ENCODE measurements at regions not wholly inside any gene's neighbourhood (a gene's known extent, or its start where the extent isn't known, plus 50 kb on each side); places are given as distances from the start of the nearest gene placed in this dataset.
A peak's percentile ranks its signal among the peaks of the same experiment; 100 is the strongest.

DNA sequence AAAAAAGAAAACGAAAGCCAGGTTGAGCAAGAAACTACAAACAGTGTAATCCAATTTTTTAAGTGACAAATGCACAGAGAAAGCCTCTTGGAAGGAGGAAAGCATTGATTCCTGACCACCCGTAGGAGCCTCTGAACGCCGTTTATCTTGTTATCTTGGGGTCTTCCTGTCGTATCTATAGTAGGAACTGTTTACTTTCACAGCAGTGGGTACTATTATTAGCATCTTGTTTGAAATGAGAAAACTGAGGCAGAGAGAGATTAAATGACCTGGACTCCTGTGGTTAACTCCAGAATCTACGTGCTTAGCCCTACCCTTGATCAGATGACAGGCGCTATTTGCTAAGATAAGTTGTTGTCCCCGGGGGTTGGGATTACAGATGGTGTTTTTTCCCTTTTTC lies 196.7 kb upstream of the FOXF1 start:
- Histone ChIP-seq H3K27ac (no peak overlapping the region), H3K36me3 (no peaks in the 10 kb centered on the region), H3K9me3 (replicated peaks) (no peaks in the 10 kb centered on the region), H3K4me1 (no peaks in the 10 kb centered on the region), H3K27me3 (no peaks in the 10 kb centered on the region), H3K4me3 (no peak overlapping the region)
- DNase-seq = no peak

DNA sequence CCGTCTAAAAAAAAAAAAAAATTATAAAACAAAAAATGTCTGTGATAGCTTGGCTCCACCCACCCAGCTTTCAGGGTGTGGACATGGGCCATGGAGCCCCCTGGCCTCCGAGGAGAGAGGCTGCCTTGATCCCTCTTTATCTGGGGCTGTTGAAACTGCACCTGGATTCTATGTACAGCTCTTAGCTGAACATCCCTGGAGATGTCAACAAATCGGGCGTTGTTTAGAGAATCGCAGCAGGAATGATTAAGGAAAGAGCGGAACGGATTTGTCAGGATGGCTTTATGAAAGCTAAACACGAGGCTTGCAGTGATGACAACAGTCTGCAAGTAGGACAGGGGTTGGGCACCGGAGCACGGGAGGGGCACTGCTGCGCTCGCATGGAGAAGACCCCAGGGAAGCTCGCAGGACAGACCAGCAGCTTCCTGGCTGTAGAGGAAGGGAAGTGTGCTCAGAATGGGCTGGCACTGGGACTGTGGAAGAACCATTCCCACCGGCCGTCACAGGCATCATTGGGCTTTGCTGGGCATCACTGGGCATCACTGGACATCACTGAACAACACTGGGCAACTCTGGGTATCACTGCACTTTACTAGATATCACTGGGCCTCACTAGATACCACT lies 195.8 kb upstream of the FOXF1 start:
- Histone ChIP-seq H3K27me3 (no peaks in the 10 kb centered on the region), H3K36me3 (no peaks in the 10 kb centered on the region), H3K9me3 (replicated peaks) (no peaks in the 10 kb centered on the region), H3K4me1 (no peaks in the 10 kb centered on the region), H3K27ac (no peak overlapping the region), H3K4me3 (no peak overlapping the region; the same call in 1 of the 2 replicates)
- peak; percentile 28 to 51 for DNase-seq

DNA sequence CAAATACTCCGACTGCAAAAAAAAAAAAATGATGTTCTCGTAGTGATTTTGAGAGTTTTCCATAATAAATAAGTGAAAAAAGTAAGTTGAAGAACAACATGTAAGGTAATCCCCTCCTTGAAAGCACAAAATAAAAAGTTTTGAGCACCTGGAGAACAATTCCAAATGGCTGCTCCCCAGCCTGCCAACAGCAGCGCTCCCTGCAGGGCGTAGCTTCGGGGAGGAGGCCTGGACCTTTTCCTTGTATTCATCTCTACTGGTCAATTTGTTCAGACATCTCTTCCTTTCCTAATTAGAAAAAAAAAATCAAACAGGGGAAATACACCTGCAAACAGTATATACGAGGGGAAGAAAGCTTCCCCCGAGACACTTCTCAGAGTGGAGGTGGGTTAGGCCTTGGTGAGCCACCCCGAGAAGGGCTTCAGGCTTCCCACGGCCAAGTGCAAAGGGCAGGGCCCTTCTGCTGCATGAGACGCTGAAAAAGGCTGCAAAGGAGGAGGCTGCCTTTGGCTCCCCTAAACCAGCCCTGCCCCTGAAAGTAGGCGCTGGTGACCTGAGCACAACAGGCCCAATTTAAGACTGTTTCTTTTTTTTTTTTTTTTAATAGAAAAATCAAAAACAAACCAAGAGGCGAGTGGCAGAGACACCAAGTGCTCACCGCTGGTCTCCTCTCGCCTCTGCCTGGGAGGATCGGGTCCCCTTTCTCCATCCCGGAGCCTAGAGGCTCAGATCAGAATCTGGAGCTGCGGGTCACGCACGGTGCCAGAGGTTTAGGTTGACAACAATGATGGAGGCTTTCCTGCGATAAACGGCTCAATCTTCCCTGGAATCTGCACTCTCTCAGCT lies 193.1 kb upstream of the FOXF1 start:
- no peaks in the 10 kb centered on the region for H3K27me3 ChIP-seq
- H3K9me3 ChIP-seq (replicated peaks) = no peaks in the 10 kb centered on the region
- H3K4me1 ChIP-seq = no peaks in the 10 kb centered on the region
- DNase-seq = no peak
- H3K4me3 ChIP-seq = no peak overlapping the region
- no peak overlapping the region for H3K27ac ChIP-seq
- H3K36me3 ChIP-seq = no peaks in the 10 kb centered on the region

DNA sequence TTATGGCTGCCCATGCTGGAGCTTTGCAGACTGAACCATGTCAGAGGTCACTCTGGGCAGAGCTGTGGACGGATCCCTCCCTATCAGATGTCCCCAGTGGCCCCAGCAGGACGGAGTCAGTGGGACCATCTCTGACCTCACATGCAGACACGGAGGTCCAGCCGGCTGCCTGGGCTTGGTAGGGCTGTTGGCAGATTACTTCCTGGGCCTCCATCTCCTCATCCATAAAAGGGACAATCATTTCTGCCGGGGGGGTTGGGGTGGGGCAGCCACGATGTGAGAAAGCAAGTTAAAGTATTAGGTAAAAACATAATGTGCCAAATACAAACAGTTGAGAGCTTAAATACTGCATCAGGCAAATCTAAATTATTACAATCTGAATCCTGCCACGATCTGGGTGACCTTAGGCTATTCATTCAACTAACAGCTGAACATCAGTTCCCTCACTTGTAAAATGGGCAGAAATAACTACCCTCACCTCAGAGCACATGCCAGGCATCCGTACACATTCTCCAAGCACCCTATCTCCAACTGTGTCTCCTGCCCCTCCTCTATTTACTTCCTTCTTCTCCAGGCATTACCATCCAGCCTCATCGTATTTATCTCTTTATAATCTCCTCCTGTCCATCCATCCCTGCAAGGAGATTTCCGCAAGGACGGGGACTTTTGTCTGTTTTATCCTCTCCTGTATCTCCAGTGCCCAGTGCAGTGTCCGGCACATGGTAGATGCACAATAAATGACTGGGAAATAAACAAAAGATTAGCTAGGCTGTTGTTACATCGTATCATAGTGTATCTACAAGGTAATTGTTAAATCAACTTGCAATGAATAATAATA lies 192.3 kb upstream of the FOXF1 start:
- no peaks in the 10 kb centered on the region for H3K4me1 ChIP-seq
- no peaks in the 10 kb centered on the region for H3K27me3 ChIP-seq
- H3K4me3 ChIP-seq = no peak overlapping the region
- no peaks in the 10 kb centered on the region for H3K9me3 ChIP-seq (replicated peaks)
- no peak for DNase-seq
- H3K36me3 ChIP-seq = no peaks in the 10 kb centered on the region
- no peak overlapping the region for H3K27ac ChIP-seq

DNA sequence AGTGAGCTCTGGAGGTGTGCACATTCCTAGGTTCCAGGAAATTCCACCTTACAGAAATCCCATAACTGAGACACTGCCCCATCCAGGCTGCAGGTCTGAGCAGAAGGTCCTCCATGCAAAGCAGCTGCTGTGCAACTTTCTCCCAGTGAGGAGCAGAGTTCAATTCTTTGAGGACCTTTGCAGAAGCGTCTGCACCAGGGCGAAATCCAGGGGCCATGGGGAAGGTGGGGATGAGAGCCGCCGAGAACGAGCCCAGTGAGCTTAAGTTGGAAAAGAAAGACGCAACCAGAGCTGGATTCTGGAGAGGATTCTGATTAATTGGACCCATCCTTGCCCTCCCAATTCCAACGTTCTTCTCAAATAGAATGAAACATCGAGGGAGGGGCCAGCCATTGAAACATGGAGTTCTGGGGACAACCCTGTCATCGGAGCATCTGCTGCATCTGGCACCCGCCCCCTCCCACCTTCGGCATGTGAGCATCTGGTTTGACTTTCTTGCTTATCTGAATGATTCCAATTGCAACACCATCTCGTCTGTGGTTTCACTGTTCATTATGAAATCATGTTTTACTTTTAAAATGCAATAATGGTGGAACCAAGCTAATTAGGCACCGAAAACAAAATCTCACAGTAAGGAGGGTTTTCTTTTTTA lies 190.6 kb upstream of the FOXF1 start:
- H3K27me3 ChIP-seq = no peaks in the 10 kb centered on the region

DNA sequence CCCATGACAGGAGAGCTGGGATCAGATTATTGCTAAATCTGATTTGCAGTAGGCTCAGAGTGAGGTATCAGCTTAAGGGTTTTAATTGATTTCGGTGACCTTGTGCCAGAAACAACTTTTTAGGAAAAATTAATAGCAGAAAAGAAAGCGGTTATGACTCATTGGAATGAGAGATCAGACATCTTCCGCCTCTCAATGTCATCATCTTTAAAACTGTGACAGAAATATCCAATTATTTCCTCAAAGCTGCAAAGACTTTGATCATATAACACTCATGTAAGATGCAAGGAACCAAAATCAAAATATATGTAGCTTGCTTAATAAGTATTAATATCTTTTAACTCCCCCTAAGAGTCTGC lies 190.1 kb upstream of the FOXF1 start:
- H3K4me1 ChIP-seq = no peaks in the 10 kb centered on the region
- H3K27ac ChIP-seq = no peak overlapping the region
- no peaks in the 10 kb centered on the region for H3K9me3 ChIP-seq (replicated peaks)
- no peak for DNase-seq
- H3K36me3 ChIP-seq = no peaks in the 10 kb centered on the region
- H3K4me3 ChIP-seq = no peak overlapping the region
- no peaks in the 10 kb centered on the region for H3K27me3 ChIP-seq

More for the DNA sequence above, 190.6 kb upstream of the FOXF1 start:
- H3K4me3 ChIP-seq = no peak overlapping the region
- no peaks in the 10 kb centered on the region for H3K4me1 ChIP-seq
- no peaks in the 10 kb centered on the region for H3K36me3 ChIP-seq
- no peak overlapping the region for H3K27ac ChIP-seq
- DNase-seq = no peak
- H3K9me3 ChIP-seq (replicated peaks) = no peaks in the 10 kb centered on the region

DNA sequence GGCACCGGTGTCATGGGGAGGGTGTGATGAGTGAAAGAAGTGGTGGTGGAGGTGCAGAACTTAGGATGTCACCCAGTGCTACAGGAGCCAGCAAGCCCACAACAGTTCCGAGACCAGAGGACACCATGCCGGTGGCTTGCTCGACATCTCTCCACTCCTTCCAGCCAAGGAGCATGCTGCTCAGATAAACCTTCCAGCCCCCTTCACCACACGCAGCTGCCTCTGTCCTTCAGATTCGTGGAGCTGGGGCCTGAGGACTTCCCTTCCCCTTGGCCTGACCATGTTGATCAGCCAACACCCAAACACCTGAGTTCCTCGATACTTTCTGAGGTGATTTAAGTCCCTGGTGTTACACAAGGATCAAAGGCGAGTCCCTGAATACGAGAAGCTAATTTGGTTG lies 188.8 kb upstream of the FOXF1 start:
- Histone ChIP-seq H3K4me3 (no peak overlapping the region), H3K36me3 (no peaks in the 10 kb centered on the region), H3K27me3 (no peaks in the 10 kb centered on the region), H3K27ac (no peak overlapping the region), H3K4me1 (no peaks in the 10 kb centered on the region), H3K9me3 (replicated peaks) (no peaks in the 10 kb centered on the region; the same call in 1 of the 2 replicates)
- DNase-seq = peak; percentile 52 to 67

DNA sequence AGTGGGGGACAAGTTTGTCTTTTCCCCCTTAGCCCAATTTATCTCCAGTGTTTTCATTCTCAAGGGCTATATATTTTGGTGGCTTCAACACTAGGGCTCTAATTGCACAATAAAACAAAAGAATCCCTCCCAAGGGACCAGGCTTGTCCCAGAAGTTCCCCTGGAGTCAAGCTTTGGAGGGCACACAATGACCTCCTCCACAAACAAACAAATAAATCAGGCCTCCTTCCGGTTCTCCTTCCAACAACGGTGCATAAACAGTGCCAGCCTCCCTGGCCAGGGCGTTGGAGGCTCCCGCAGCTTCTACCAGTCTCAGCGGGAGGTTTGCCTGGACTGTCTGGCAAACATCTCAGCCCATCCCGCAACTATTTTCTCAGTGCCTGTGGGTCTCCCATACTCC lies 188.0 kb upstream of the FOXF1 start:
- Histone ChIP-seq H3K27me3 (no peaks in the 10 kb centered on the region), H3K4me1 (no peaks in the 10 kb centered on the region), H3K27ac (no peak overlapping the region), H3K9me3 (replicated peaks) (no peaks in the 10 kb centered on the region; the same call in 1 of the 2 replicates), H3K36me3 (no peaks in the 10 kb centered on the region), H3K4me3 (no peak overlapping the region)
- no peak for DNase-seq

DNA sequence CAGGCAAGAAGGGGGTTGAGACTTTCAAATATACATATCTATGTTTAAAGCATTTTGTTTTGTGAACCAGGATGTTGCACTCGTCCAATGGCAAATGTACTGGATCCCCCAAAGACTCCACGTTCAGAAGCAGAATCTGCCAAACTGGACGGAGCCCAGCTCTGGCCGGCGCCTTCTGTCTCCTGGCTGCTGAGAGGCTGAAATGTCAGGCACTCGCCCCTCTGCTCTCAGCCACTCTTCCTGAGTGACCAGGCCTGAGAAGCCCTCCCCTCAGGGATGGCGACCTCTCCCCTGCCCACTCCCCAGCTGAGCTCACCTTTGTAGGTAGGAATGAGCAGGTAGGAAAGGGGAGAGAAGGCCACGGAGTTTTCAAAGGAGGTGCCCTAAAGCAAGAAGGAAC lies 187.5 kb upstream of the FOXF1 start:
- DNase-seq = no peak
- no peak overlapping the region for H3K4me3 ChIP-seq
- no peaks in the 10 kb centered on the region for H3K27me3 ChIP-seq
- H3K4me1 ChIP-seq = no peaks in the 10 kb centered on the region
- H3K36me3 ChIP-seq = no peaks in the 10 kb centered on the region
- no peaks in the 10 kb centered on the region; the same call in 1 of the 2 replicates for H3K9me3 ChIP-seq (replicated peaks)
- H3K27ac ChIP-seq = no peak overlapping the region

DNA sequence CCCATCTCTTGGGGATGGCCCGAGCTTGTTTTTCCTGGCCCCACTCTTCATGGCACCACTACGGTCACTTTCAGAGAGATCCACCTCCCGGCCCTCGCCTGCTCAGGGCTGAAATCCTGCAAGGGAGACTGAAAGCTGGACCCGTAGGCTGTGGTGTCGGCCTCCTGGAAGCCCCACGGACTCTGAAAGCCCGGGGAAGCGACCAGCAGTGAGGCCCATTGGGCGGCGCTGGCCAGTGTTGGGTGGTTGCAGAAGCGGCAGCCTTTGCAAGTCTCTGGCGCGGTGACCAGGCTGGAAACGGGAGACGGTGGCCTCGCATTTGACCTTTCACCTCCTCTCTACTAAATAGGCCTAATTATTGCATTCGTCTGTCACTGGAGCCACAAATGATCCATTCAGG lies 186.0 kb upstream of the FOXF1 start:
- no peaks in the 10 kb centered on the region; the same call in 1 of the 2 replicates for H3K9me3 ChIP-seq (replicated peaks)
- no peaks in the 10 kb centered on the region for H3K27me3 ChIP-seq
- H3K4me1 ChIP-seq = no peaks in the 10 kb centered on the region
- H3K36me3 ChIP-seq = no peaks in the 10 kb centered on the region
- H3K27ac ChIP-seq = no peak overlapping the region
- no peak for DNase-seq
- H3K4me3 ChIP-seq = no peak overlapping the region

DNA sequence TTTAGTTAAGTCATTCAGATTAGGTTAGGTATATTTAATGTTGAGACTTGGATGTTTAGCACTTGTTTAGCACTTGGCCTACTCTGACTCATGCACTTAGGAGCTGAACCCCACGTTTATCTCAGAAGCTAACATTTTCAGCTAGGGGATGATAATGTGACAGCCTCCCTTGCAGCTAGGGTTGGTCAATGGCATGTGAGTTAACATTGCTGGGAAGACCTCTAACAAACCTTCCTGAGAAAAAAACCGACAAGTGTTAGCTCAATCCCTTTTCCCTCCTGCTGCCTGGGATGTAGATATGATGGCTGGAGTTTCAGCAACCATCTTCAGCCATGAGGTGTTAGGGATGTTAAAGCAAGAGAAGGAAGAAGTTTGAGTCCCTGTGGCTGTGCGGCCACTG lies 185.0 kb upstream of the FOXF1 start:
- no peaks in the 10 kb centered on the region for H3K27me3 ChIP-seq
- DNase-seq = no peak

DNA sequence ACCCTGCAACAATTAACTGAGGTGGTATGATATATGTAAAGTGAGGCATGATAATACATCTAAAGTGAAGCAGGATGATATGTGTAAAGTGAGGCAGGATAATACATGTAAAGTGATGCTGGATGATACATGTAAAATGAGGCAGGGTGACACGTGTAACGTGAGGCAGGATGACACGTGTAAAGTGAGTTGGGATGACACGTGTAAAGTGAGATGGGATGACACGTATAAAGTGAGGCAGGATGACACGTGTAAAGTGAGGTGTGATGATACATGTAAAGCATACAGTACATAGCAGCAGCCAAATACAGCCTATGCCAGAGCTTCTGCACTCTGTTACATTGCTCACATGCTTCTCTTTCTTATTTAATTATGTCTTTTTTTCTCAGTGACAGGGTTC lies 184.4 kb upstream of the FOXF1 start:
- H3K4me1 ChIP-seq = no peaks in the 10 kb centered on the region
- no peaks in the 10 kb centered on the region for H3K27me3 ChIP-seq
- H3K4me3 ChIP-seq = no peak overlapping the region
- no peaks in the 10 kb centered on the region; the same call in 1 of the 2 replicates for H3K9me3 ChIP-seq (replicated peaks)
- H3K36me3 ChIP-seq = no peaks in the 10 kb centered on the region
- no peak overlapping the region for H3K27ac ChIP-seq
- no peak for DNase-seq

More for the DNA sequence above, 185.0 kb upstream of the FOXF1 start:
- Histone ChIP-seq H3K36me3 (no peaks in the 10 kb centered on the region), H3K27ac (no peak overlapping the region), H3K4me1 (no peaks in the 10 kb centered on the region), H3K9me3 (replicated peaks) (no peaks in the 10 kb centered on the region; the same call in 1 of the 2 replicates), H3K4me3 (no peak overlapping the region)

DNA sequence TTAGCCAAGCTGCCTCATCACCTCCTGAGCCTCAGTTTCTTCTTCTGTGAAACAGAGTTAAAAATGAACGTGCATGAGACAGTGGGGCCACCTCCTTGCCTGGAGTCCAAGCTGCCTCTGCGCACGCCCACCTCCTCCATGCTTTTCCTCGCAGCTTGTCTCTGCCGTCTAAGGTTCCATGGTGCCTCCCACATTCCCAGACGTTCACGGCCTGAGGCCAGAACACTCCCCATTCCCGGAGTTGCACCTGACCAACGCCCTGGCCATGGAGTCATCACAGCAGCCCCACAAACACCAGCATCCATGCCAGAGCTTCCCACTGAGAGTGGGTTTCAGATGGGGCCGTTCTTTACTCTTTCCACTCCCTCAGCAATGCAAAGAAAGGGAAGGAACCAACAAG lies 183.0 kb upstream of the FOXF1 start:
- no peaks in the 10 kb centered on the region; the same call in 1 of the 2 replicates for H3K9me3 ChIP-seq (replicated peaks)

DNA sequence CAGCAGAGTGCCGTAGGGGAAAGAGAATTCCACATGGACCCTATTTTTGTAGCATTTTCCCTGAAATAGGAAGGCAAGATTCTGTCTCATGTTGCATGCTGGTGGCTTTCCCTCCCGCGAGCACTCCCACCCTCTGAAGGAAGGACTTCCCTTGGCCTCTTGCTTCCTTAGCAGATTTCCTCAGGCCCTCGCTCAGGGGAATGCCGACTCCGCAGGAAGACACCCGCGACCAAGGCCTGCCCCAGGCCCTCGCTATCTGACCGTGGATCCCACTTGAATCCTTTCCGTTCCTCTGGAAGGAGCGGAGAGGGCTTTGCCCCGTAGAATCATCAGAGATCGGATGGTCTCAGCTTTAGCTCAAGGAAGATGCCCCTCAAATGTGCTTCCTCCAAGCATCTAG lies 179.4 kb upstream of the FOXF1 start:
- Histone ChIP-seq H3K27me3 (no peaks in the 10 kb centered on the region), H3K36me3 (no peaks in the 10 kb centered on the region), H3K4me3 (no peak overlapping the region), H3K4me1 (no peaks in the 10 kb centered on the region), H3K27ac (no peak overlapping the region), H3K9me3 (replicated peaks) (no peaks in the 10 kb centered on the region)
- no peak for DNase-seq

More for the DNA sequence above, 183.0 kb upstream of the FOXF1 start:
- H3K4me1 ChIP-seq = no peaks in the 10 kb centered on the region
- H3K4me3 ChIP-seq = no peak overlapping the region
- no peaks in the 10 kb centered on the region for H3K27me3 ChIP-seq
- H3K27ac ChIP-seq = no peak overlapping the region
- H3K36me3 ChIP-seq = no peaks in the 10 kb centered on the region
- no peak for DNase-seq

Data from SJCRH30 (cell line).